Neural crest cell (in vitro differentiated cells): ENCODE measurements at regions not wholly inside any gene's neighbourhood (a gene's known extent, or its start where the extent isn't known, plus 50 kb on each side); places are given as distances from the start of the nearest gene placed in this dataset.

ENCODE experiments used
- DNase-seq: peaks from one replicate; pipeline ENCODE4 v3.0.0; 2021; ENCODE audit warnings: low read depth, mixed read lengths, low spot score
- H3K27ac Mint-ChIP-seq: one replicate; pipeline ENCODE4 v1.8.0; 2021; ENCODE audit warnings: mild to moderate bottlenecking, mixed read lengths; ENCODE audit not compliant: unreplicated experiment
- H3K27me3 Mint-ChIP-seq: 2 replicates; pipeline ENCODE4 v1.8.0; 2021; ENCODE audit warnings: low read depth, mild to moderate bottlenecking, mixed read lengths
- H3K36me3 Mint-ChIP-seq: 2 replicates; pipeline ENCODE4 v1.8.0; 2021; ENCODE audit warnings: low read depth, mild to moderate bottlenecking, mixed read lengths
- H3K4me1 Mint-ChIP-seq: 2 replicates; pipeline ENCODE4 v1.8.0; 2021; ENCODE audit warnings: mixed read lengths
- H3K4me3 Mint-ChIP-seq: one replicate; pipeline ENCODE4 v1.8.0; 2021; ENCODE audit warnings: mild to moderate bottlenecking, mixed read lengths
- H3K9me3 Mint-ChIP-seq: 2 replicates; pipeline ENCODE4 v1.8.0; 2021; ENCODE audit warnings: mixed read lengths
- CTCF ChIP-seq: fragments of 200-600 bp; sonication (generic); conservative IDR thresholded peaks from 2 replicates; pipeline ENCODE4 v1.5.0; 2021; ENCODE audit warnings: antibody characterized with exemption, mild to moderate bottlenecking

GRCh38 chr1:55420929-55421716, 206.0 kb upstream of the USP24 start:
- DNase-seq = no peak
- no peaks in the 10 kb centered on the region for H3K4me1 Mint-ChIP-seq
- H3K36me3 Mint-ChIP-seq = no peaks in the 10 kb centered on the region
- H3K9me3 Mint-ChIP-seq = no peaks in the 10 kb centered on the region
- H3K27ac Mint-ChIP-seq = no peak overlapping the region
- TF ChIP-seq CTCF = no peak
- no peaks in the 10 kb centered on the region for H3K27me3 Mint-ChIP-seq
- no peak overlapping the region for H3K4me3 Mint-ChIP-seq

GRCh38 chr1:55420026-55420425, 204.9 kb upstream of the USP24 start:
- Mint-ChIP-seq H3K36me3 (no peaks in the 10 kb centered on the region), H3K4me1 (no peaks in the 10 kb centered on the region), H3K27me3 (no peaks in the 10 kb centered on the region), H3K4me3 (no peak overlapping the region), H3K27ac (no peak overlapping the region), H3K9me3 (peaks cover 7% of the 10 kb centered on the region)
- no peak for DNase-seq
- TF ChIP-seq CTCF = no peak

- Mint-ChIP-seq H3K27ac (no peak overlapping the region), H3K4me1 (no peaks in the 10 kb centered on the region), H3K36me3 (no peaks in the 10 kb centered on the region), H3K9me3 (peaks cover 9% of the 10 kb centered on the region), H3K4me3 (no peak overlapping the region), H3K27me3 (no peaks in the 10 kb centered on the region)
- no peak for DNase-seq
- TF ChIP-seq CTCF = no peak
Measured at GRCh38 chr1:55418208-55419000, 203.2 kb upstream of the USP24 start.

- Mint-ChIP-seq H3K9me3 (peaks cover 13% of the 10 kb centered on the region), H3K4me3 (no peak overlapping the region), H3K27ac (peak overlapping the region; percentile 44), H3K36me3 (no peaks in the 10 kb centered on the region), H3K4me1 (peaks cover 4% of the 10 kb centered on the region), H3K27me3 (no peaks in the 10 kb centered on the region)
- no peak for TF ChIP-seq CTCF
- DNase-seq = no peak
Measured at GRCh38 chr1:55416164-55416842, 201.1 kb upstream of the USP24 start.

- no peak overlapping the region for H3K4me3 Mint-ChIP-seq
- no peaks in the 10 kb centered on the region for H3K36me3 Mint-ChIP-seq
- H3K4me1 Mint-ChIP-seq = peaks cover 4% of the 10 kb centered on the region
- peaks cover 3% of the 10 kb centered on the region for H3K27me3 Mint-ChIP-seq
- H3K9me3 Mint-ChIP-seq = peaks cover 24% of the 10 kb centered on the region
- no peak for DNase-seq
- no peak for TF ChIP-seq CTCF
- H3K27ac Mint-ChIP-seq = no peak overlapping the region
Measured at GRCh38 chr1:55413286-55413685, 198.1 kb upstream of the USP24 start.
